H54 (cell line): ENCODE measurements at regions not wholly inside any gene's neighbourhood (a gene's known extent, or its start where the extent isn't known, plus 50 kb on each side); places are given as distances from the start of the nearest gene placed in this dataset.

Experiments used
- DNase-seq: peaks from one replicate; pipeline ENCODE4 v3.0.0; 2011; ENCODE audit warnings: low spot score, mixed read lengths; ENCODE audit not compliant: insufficient read length
- FAIRE-seq: peaks from 3 replicates; lab custom pipeline; 2011; peaks lifted over from hg19 to GRCh38; lab: Jason Lieb, UNC
- POLR2A ChIP-seq: IDR thresholded peaks from 2 replicates; pipeline ENCODE4 v1.6.1; 2011; ENCODE audit warnings: low read depth, mild to moderate bottlenecking, low read length

DNA sequence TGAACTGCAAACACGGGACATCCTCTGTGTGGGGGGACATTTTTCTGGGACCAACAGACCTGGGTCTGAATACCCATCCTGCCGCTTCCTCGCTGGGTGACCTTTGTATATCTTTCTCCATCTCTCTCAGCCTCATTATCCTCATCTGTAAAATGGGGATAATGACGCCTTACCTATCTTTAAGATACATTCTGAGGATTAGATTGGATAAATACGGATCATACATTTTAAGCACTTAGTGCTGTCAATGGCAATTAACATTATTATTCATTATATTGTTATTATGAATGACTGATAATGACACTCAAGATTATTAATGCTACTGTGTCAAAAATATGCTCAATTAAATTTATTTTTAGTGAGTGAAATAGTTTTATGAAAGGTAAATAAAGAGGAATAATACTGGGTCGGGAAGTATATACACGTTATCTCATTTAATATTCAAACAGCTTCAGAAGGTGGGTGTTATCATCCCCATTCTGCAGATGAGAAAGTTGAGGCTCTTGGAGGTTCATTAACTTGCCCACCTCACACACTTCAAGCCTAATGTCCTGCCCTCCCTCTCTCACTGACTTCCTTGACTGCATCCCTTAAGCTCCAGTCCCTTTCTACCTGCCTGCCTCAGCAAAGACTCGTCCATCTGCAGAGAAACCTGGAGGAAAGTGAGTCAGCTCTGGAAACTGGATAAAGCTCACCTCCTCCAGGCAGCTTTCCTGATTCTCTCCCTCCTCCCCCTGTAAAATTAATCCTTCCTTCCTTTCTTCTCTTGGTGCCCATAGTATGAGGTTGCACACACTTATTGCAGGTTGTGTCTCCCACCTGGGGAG is 120.7 kb upstream of the JUN start:
- DNase-seq, result no peak
- no peak for FAIRE-seq
- no peak for TF ChIP-seq POLR2A

DNA sequence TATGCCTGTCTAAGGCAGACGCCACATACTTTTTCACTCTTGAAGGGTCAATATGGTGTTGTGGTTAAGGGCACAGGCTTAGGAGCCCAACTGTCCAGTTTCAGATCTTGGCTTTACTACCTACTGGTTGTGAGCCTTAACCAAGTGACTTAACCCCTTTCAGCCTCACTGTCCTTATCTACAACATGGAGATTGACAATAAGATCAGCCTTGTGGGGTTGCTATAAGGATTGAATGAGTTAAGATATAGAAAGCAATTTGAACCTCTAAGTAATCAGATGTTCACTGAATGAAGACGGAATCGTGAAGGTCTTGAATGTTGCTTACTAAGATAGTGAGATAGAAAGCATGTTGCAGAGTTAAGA is 121.3 kb upstream of the JUN start:
- FAIRE-seq (no peak), DNase-seq (no peak)
- no peak for TF ChIP-seq POLR2A

DNA sequence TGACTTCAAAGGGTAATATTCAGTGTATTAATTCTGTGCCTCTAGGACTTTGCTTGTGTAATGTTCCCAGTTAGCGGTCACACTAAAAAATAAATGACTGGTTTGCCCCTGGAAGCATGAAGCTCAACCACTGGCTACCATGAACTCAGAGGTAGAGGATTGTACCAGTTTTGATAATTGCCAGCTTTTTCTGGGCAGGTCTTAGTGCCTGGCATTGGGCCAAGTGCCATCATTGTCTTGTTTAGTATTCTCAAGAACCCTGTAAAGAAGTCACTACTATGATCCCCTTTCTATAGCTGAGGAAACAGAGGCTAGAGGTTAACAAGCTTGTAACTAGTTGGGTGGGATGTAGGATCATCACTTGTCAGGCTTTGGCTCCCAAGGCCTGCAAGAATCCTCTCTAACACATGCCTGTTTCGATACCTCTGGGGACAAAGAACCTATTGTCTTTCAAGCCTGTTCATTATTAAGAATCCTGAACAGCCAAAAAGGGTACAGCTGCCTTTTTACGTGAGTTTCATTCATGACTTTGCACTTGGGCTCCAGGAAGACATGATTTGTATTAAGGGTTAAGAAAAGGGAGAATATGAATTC is 121.9 kb upstream of the JUN start:
- FAIRE-seq (no peak), DNase-seq (no peak)
- no peak for TF ChIP-seq POLR2A

DNA sequence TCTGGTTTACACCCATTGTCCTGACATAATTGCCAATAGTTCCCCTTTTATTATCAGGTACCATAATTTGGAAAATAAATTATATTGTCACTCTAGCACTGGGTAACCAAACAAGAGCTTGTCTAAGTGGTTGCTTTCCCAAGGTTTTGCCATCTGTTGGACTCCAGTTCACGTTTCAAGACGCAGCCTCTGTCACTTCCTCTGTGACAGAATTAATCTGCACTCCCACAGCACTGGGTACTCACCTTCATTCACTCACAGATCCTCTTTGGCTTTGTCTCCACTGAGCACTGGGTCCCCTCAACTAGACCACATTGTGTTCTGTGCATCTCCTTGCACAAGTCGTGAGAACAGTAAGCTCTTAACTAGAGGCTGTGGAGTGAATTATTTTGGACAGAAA is 123.6 kb upstream of the JUN start:
- TF ChIP-seq POLR2A, result no peak
- no peak for FAIRE-seq
- no peak for DNase-seq

DNA sequence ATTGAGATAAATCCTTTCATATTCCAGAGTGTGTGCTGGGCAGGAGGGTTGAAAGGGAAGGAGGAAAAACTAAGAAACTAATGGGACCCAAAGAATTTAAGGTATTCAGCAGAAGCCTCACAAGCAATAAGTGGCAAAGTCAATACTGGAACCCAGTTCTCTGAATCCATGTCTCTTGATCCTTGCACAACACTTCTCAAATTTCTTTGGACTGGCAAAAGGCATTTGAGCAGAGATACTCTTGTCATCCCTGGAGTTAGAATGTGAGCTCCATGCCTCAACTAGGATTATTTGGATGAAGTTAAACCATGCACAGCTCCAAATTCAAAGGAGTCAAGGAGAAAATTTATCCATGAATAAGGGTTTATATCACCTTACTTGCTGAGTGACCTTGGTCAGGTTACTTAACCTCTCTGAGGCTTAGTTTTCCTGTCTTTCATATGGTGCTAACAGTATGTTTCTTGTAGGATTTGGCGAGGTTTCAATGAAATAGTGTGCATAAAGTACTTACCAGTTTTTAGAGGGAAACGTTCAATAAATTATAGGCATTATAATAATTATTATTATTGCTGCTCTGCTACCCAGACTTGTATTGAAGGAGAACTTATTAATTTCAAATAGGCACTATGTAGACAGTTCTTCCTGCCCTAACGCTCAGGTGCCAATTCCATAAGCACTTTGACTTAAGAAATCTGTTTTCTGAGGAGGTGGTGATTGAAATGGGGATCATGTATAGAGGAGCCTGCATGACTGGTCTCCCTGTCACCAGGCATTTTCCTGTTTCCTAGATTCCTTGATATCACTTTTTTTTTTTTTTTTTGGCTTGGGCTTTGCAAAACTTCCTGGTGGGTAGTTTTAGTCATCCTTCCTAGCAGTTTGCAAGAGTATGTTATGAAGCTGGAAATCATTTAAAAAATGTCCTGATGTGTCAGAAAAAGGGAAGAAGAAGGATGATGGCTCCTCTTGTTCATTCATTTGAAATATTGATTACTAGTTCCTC is 125.0 kb upstream of the JUN start:
- no peak for TF ChIP-seq POLR2A
- DNase-seq, result peak; percentile 55
- peak; percentile 75 for FAIRE-seq

DNA sequence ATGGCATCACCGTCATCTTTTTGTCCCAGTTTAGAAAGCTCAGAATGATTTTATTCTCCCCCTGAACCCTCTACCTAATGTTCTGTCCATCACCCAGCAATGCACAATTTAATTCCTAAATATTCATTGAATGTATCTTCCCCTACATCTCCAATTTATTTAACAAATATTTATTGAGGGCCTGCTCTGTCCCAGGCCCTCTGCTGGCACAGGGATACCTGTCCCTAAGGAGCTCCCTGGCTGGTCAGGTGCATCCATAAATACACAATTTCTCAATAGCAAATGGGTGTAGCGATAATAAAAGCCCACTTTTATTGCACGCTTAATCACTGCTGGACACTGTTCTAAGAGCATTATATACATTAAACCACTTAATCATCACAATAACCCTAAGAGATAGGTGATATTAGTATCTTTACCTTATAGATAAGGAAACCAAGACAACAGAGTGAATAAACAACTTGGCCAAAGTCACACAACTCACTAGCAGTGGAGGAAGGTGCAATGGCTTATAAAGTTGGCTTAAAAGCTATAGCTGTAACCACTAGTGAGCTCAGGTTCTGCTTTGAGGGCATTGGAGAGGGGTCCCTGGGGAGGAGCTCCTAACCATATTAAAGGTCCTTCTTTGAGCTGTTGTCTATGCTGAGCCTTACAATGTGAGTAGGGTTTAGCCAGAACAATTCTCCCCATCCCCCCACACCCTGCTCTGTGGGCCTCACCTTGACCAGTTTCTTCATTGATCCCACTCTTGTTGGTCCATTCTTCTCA is 126.3 kb upstream of the JUN start:
- no peak for FAIRE-seq

DNA sequence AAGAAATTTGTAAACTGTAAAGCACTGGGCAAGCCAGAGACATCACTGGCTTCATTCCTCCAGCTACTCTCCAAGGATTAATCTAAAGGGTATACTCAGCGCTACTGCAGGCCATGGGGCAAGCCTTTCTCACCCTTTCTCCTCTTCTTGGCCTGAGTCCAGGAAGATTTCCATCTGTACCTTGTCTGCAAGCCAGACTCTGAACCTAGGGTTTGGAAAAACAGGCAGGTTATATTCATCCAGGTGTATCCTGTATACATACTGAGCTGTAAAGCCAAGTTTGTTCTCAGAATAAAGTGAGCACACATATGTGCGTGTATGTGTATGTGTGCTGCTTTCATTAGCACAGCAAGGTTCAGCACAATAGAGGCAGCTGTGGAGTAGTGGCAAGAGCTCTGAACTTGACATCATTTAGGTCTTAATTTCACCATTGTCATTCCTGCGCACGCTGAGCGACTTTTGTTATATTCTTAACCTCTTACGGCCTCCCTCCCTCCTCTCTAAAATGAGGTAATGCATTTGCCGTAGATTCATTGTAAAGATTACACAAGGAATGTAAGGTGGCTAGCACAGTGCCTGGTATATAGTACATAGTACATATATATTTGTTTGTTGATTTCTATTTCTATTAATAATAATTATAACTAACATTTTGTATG is 128.1 kb upstream of the JUN start:
- DNase-seq, result no peak

More for the DNA sequence above, 126.3 kb upstream of the JUN start:
- TF ChIP-seq POLR2A, result no peak
- DNase-seq, result no peak

DNA sequence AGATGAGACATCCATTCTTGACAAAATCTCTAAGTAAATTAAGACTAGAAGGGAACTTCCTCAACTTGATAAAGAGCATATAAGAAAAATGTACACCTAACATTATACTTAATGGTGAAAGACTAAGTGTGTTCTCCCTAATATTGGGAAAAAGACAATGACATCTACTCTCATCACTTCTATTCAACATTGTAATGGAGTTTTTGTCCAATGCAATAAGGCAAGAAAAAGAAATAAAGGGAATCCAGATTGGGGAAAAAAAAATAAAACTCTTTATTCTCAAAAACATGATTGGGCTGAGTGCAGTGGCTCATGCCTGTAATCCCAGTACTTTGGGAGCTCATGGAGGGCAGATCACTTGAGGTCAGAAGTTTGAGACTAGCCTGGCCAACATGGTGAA is 131.1 kb upstream of the JUN start:
- TF ChIP-seq POLR2A, result no peak
- no peak for FAIRE-seq
- no peak for DNase-seq

More for the DNA sequence above, 128.1 kb upstream of the JUN start:
- no peak for TF ChIP-seq POLR2A
- no peak for FAIRE-seq

DNA sequence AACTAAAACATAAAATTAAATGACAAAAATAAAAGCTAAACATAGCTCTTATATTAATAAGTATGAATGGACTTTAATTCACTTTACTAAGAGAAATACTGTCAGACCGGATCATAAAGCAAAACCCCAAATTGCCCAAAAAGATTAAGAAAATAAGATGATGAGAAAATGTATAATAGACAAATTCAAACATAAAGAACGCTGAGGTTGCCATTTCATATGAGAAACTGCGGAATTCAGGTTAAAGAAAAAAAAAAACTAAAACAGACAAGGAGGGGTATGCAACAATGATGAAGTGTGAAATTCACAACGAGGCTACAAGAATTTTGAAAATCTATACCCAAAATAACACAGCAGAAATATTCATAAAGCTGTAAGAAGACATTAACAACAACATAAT is 133.6 kb upstream of the JUN start:
- FAIRE-seq (no peak), DNase-seq (no peak)
- TF ChIP-seq POLR2A, result no peak

DNA sequence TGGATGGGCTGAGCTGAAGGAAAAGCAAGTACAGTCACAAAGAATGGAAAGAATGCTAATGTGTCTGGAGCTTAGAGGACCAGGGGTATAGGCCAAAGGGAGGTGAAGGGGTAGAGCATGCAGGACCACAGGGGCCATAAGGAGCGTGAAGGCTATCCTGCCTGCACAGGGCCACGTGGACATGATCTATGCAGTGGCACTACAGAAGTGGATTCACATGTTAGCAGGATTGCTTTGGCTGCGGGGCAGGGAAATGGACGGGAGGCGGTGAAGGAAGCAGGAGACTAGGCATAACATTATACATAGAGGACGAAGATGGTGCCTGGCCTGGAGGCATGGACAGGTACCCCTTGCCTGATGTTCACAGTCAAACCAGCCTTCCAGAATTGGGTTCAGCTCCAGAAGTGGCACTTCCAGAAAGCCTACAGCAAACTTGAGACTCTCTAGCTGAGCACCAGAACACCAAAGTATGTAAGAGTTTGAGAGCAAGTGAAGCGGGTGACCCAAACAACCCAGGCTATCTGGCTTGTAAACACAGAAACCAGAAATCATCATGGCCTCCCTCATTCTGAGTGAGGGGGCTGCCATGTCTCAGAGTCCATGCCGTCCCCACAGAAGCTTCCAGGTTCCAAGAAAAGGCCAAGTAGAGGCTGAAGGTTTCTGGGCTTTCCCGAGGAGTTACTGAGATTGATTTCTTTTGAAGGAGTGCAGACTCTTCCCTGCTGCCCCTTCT is 135.5 kb upstream of the JUN start:
- DNase-seq (no peak), FAIRE-seq (no peak)
- TF ChIP-seq POLR2A, result no peak

DNA sequence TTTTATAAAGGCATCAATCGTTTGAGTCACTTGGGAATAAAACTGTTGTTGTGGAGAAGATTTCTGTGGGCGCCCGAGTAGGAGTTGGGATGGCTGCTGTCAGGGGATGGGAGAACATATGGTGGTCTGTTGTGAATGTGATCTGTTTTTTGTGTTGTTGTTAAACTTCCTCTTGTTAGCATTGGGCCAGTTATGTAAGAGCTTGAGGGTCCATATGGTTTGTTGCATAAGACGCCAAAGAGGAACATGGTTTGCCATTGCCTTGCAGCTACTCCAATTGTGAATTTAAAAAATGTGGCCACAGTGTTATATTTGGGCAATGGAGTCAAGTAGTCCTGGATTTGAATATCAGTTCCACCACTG is 136.1 kb upstream of the JUN start:
- TF ChIP-seq POLR2A, result no peak
- no peak for DNase-seq
- no peak for FAIRE-seq

DNA sequence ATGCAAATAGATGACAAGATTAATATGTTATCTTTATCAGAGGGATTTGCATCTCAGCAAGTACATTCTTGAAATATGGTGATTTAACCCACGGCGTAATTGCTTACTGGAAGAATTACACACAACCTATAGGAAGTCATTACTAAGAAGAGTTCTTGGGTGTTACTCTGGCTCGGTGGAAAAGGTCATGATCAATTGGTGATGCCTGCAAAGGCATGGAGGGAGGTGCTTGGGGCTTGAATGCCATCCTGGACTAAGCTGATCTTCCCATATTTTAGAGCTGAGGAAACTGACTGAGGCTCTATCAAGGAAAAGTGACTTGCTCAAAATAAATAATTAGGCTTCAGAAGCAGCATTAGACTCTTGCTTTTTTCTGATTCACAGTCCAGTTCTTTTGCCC is 137.5 kb upstream of the JUN start:
- no peak for FAIRE-seq
- DNase-seq, result no peak

More for the DNA sequence above, 137.5 kb upstream of the JUN start:
- no peak for TF ChIP-seq POLR2A
